ENCODE measurements at regions not wholly inside any gene's neighbourhood (a gene's known extent, or its start where the extent isn't known, plus 50 kb on each side); places are given as distances from the start of the nearest gene placed in this dataset.
"Not testable (repeated sequence)": the region's sequence is repeated elsewhere in the genome, so short reads cannot be mapped to it uniquely, and the experiment has no call there.

DNA sequence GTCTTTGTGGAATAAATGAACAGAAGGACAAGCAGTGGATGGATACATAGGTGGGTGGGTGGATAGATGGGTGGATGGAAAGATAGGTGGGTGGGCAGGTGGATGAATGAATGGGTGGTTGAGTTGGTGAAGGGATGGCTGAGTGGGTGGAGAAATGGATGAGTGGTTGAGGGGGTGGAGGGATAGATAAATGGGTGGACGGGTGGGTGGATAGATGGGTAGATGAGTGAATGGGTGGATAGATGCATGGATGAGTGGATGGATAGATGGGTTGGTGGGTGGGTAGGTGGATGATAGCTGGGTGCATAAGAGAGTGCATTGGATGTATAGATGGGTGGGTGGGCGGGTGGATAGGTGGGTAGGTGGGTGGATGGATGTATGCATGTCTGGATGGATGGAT lies 63.5 kb downstream of the UNC93B1 start:
- H3K4me3 ChIP-seq (replicated peaks in 1 of 2; ENCODE audit: low read depth in 1 of 2, low read length in 2 of 2); BruUV-seq (replicated peaks); H3K9ac ChIP-seq (ENCODE audit: low read length); H2AFZ ChIP-seq (ENCODE audit: low read depth, low read length, poor library complexity, severe bottlenecking); H3K9me2 ChIP-seq (ENCODE audit: insufficient read depth); ATAC-seq; H4K20me1 ChIP-seq (ENCODE audit: insufficient read depth); H3K4me1 ChIP-seq (ENCODE audit: control insufficient read depth in 1 of 2, insufficient read depth in 2 of 2, low read length in 2 of 2); H3K27me3 ChIP-seq (ENCODE audit: insufficient read depth, low read length); CTCF ChIA-PET; H3K79me2 ChIP-seq (ENCODE audit: insufficient read depth, low read length); H3K4me2 ChIP-seq (ENCODE audit: low read length); H3K36me3 ChIP-seq (ENCODE audit: control insufficient read depth in 1 of 2, insufficient read depth in 2 of 2, low read length in 2 of 2); intact Hi-C loops (cut with micrococcal nuclease); H3K9me3 ChIP-seq (ENCODE audit: control insufficient read depth in 1 of 2, insufficient read depth in 1 of 2, low read depth in 1 of 2, low read length in 2 of 2); POLR2A ChIA-PET; H3K27ac ChIP-seq (ENCODE audit: low read depth, low read length); RAD21 ChIA-PET (ENCODE audit: low non-redundant PET in 1 of 2, low total read pairs in 2 of 2, uncharacterized antibody in 2 of 2, unreplicated experiment in 2 of 2); DNase-seq (ENCODE audit: low read depth, low spot score): not testable (repeated sequence)

DNA sequence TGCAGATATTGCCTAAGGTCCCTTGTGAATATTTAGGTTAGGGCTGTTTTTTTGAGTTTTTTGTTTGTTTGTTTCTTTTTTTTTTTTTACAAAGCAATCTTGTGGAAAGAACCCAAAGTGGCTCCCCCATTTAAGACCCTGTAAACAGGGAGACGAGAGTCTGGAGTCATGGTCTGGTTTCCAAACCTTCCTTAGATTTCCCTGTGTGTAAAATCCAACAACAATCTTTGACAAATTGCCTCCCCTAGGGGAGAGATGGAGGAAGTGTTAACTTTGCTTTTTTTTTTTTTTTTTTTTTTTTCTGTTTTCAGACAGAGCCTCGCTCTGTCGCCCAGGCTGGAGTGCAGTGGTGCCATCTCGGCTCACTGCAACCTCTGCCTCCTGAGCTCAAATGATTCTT lies 64.9 kb downstream of the UNC93B1 start:
- H3K9me2 ChIP-seq (ENCODE audit: insufficient read depth); H3K36me3 ChIP-seq (ENCODE audit: control insufficient read depth in 1 of 2, insufficient read depth in 2 of 2, low read length in 2 of 2); BruUV-seq (replicated peaks); RAD21 ChIA-PET (ENCODE audit: low non-redundant PET in 1 of 2, low total read pairs in 2 of 2, uncharacterized antibody in 2 of 2, unreplicated experiment in 2 of 2); H3K9ac ChIP-seq (ENCODE audit: low read length); H3K4me2 ChIP-seq (ENCODE audit: low read length); ATAC-seq; H4K20me1 ChIP-seq (ENCODE audit: insufficient read depth); H3K79me2 ChIP-seq (ENCODE audit: insufficient read depth, low read length); H3K27ac ChIP-seq (ENCODE audit: low read depth, low read length); H3K27me3 ChIP-seq (ENCODE audit: insufficient read depth, low read length); H2AFZ ChIP-seq (ENCODE audit: low read depth, low read length, poor library complexity, severe bottlenecking); H3K4me3 ChIP-seq (replicated peaks in 1 of 2; ENCODE audit: low read depth in 1 of 2, low read length in 2 of 2); POLR2A ChIA-PET; H3K9me3 ChIP-seq (ENCODE audit: control insufficient read depth in 1 of 2, insufficient read depth in 1 of 2, low read depth in 1 of 2, low read length in 2 of 2); H3K4me1 ChIP-seq (ENCODE audit: control insufficient read depth in 1 of 2, insufficient read depth in 2 of 2, low read length in 2 of 2); CTCF ChIA-PET; intact Hi-C loops (cut with micrococcal nuclease); DNase-seq (ENCODE audit: low read depth, low spot score): not testable (repeated sequence)
- TF ChIP-seq RAD21 (IDR thresholded peaks at IDR 0.05; ENCODE audit: low read depth): 0 out of 2 replicates have a peak, but pooled peaks have one; percentile 12

DNA sequence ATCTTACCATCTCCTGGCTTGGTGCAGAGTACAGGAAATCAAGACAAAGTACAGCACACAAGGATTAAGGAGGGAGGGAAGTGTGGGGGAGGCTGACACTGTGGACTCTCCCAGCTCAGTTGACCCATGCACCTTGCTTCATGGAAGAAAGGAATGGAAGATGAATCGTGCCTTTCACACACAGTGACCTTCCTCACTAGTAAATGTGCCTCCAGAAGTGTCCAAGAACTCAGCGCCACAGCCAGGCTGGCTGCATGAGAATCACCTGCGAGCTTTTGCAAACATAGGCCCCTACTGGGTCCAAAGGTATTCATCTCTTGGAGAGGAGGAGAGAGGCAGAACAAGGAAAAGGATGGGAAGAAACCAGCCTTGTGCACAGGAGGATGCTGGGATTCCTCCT lies 65.5 kb downstream of the UNC93B1 start:
- POLR2A ChIA-PET; CTCF ChIA-PET; intact Hi-C loops (cut with micrococcal nuclease); H4K20me1 ChIP-seq (ENCODE audit: insufficient read depth); BruUV-seq (replicated peaks); DNase-seq (ENCODE audit: low read depth, low spot score); H3K9ac ChIP-seq (ENCODE audit: low read length); H3K4me1 ChIP-seq (ENCODE audit: control insufficient read depth in 1 of 2, insufficient read depth in 2 of 2, low read length in 2 of 2); H3K79me2 ChIP-seq (ENCODE audit: insufficient read depth, low read length); H3K36me3 ChIP-seq (ENCODE audit: control insufficient read depth in 1 of 2, insufficient read depth in 2 of 2, low read length in 2 of 2); H3K9me3 ChIP-seq (ENCODE audit: control insufficient read depth in 1 of 2, insufficient read depth in 1 of 2, low read depth in 1 of 2, low read length in 2 of 2); H3K4me2 ChIP-seq (ENCODE audit: low read length); H2AFZ ChIP-seq (ENCODE audit: low read depth, low read length, poor library complexity, severe bottlenecking); H3K9me2 ChIP-seq (ENCODE audit: insufficient read depth); H3K27me3 ChIP-seq (ENCODE audit: insufficient read depth, low read length); H3K4me3 ChIP-seq (replicated peaks in 1 of 2; ENCODE audit: low read depth in 1 of 2, low read length in 2 of 2); H3K27ac ChIP-seq (ENCODE audit: low read depth, low read length); ATAC-seq; RAD21 ChIA-PET (ENCODE audit: low non-redundant PET in 1 of 2, low total read pairs in 2 of 2, uncharacterized antibody in 2 of 2, unreplicated experiment in 2 of 2): not testable (repeated sequence)

DNA sequence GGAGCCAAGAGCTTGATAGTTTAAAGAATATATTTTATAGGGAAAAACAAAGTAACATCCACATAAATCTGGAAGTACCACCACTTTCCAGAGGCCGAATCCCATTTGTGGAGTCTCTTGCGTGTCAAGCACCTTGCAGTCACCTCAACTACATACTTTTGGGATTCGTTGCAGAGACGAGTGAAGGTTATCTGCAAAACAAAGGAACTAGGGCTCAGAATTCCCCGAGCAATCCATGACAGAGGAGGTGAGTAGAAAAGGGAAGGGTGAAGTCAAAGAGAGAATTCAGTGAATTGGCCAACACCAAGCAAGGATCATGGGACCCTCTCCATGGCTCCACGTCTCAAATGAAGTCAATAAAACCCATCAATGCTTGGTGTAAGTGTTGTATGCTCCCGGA lies 80.3 kb downstream of the UNC93B1 start:
- H3K4me1 ChIP-seq (ENCODE audit: control insufficient read depth in 1 of 2, insufficient read depth in 2 of 2, low read length in 2 of 2); ATAC-seq; H3K79me2 ChIP-seq (ENCODE audit: insufficient read depth, low read length); POLR2A ChIA-PET; H2AFZ ChIP-seq (ENCODE audit: low read depth, low read length, poor library complexity, severe bottlenecking); H3K9ac ChIP-seq (ENCODE audit: low read length); H3K4me2 ChIP-seq (ENCODE audit: low read length); DNase-seq (ENCODE audit: low read depth, low spot score); RAD21 ChIA-PET (ENCODE audit: low non-redundant PET in 1 of 2, low total read pairs in 2 of 2, uncharacterized antibody in 2 of 2, unreplicated experiment in 2 of 2); H4K20me1 ChIP-seq (ENCODE audit: insufficient read depth); H3K36me3 ChIP-seq (ENCODE audit: control insufficient read depth in 1 of 2, insufficient read depth in 2 of 2, low read length in 2 of 2); H3K9me3 ChIP-seq (ENCODE audit: control insufficient read depth in 1 of 2, insufficient read depth in 1 of 2, low read depth in 1 of 2, low read length in 2 of 2); H3K9me2 ChIP-seq (ENCODE audit: insufficient read depth); H3K27me3 ChIP-seq (ENCODE audit: insufficient read depth, low read length); CTCF ChIA-PET; H3K4me3 ChIP-seq (replicated peaks in 1 of 2; ENCODE audit: low read depth in 1 of 2, low read length in 2 of 2); H3K27ac ChIP-seq (ENCODE audit: low read depth, low read length); BruUV-seq (replicated peaks); intact Hi-C loops (cut with micrococcal nuclease): not testable (repeated sequence)

DNA sequence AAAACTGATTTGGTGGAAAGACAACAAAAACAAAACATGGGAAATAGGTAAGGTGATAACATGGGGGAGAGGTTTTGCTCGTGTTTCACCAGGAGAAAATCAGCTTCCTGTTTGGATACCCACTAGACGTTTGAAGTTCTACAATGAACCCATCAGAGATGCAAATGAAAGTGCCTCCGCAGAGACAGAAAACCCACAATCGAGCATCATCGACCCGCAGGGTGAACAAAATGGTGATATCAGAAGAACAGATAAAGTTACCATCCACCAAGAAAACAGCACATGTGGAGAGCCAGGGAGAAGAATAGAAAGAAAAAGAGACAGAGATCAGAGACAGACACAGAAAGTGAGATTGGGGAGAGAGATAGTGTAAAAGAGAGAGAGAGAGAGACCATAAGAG lies 83.4 kb downstream of the UNC93B1 start:
- H3K27ac ChIP-seq (ENCODE audit: low read depth, low read length); CTCF ChIA-PET; H3K9ac ChIP-seq (ENCODE audit: low read length); RAD21 ChIA-PET (ENCODE audit: low non-redundant PET in 1 of 2, low total read pairs in 2 of 2, uncharacterized antibody in 2 of 2, unreplicated experiment in 2 of 2); H3K36me3 ChIP-seq (ENCODE audit: control insufficient read depth in 1 of 2, insufficient read depth in 2 of 2, low read length in 2 of 2); H3K4me1 ChIP-seq (ENCODE audit: control insufficient read depth in 1 of 2, insufficient read depth in 2 of 2, low read length in 2 of 2); ATAC-seq; H3K9me3 ChIP-seq (ENCODE audit: control insufficient read depth in 1 of 2, insufficient read depth in 1 of 2, low read depth in 1 of 2, low read length in 2 of 2); H3K9me2 ChIP-seq (ENCODE audit: insufficient read depth); H3K4me3 ChIP-seq (replicated peaks in 1 of 2; ENCODE audit: low read depth in 1 of 2, low read length in 2 of 2); H3K79me2 ChIP-seq (ENCODE audit: insufficient read depth, low read length); DNase-seq (ENCODE audit: low read depth, low spot score); intact Hi-C loops (cut with micrococcal nuclease); POLR2A ChIA-PET; H3K27me3 ChIP-seq (ENCODE audit: insufficient read depth, low read length); BruUV-seq (replicated peaks); H4K20me1 ChIP-seq (ENCODE audit: insufficient read depth); H3K4me2 ChIP-seq (ENCODE audit: low read length); H2AFZ ChIP-seq (ENCODE audit: low read depth, low read length, poor library complexity, severe bottlenecking): not testable (repeated sequence)

Data from HCT116 (cell line).